K562 (cell line): ENCODE measurements at regions not wholly inside any gene's neighbourhood (a gene's known extent, or its start where the extent isn't known, plus 50 kb on each side); places are given as distances from the start of the nearest gene placed in this dataset.

Experiments used
- RBM34 ChIP-seq: fragments of 200-400 bp; formaldehyde crosslinking; IDR thresholded peaks from 2 replicates; pipeline ENCODE4 v1.6.1; 2018; ENCODE audit warnings: low read length, borderline replicate concordance; ENCODE audit not compliant: insufficient read depth
- ZKSCAN1 ChIP-seq: fragments of 150-350 bp; IDR thresholded peaks from 2 replicates; pipeline ENCODE4 v1.6.1; 2016; ENCODE audit warnings: low read depth, low read length
- ZNF140 ChIP-seq: fragments of 250-450 bp; sonication (Bioruptor Pico); IDR thresholded peaks from 2 replicates; pipeline ENCODE4 v1.8.0; 2021; ENCODE audit warnings: moderate library complexity, mild to moderate bottlenecking, inconsistent platforms
- TF ChIP-seq, protein P1 (sequence below): fragments of 250-450 bp; sonication (Bioruptor Pico); IDR thresholded peaks from 2 replicates; pipeline ENCODE4 v1.5.0; 2021; ENCODE audit warnings: mild to moderate bottlenecking, borderline replicate concordance
- TF ChIP-seq, protein P2 (sequence below): sonication (generic); formaldehyde crosslinking; IDR thresholded peaks from 2 replicates; pipeline ENCODE4 v1.8.0; 2022; ENCODE audit warnings: mild to moderate bottlenecking, missing genetic modification reagents
- TF ChIP-seq, protein P3 (sequence below): sonication (generic); formaldehyde crosslinking; IDR thresholded peaks from 2 replicates; pipeline ENCODE4 v1.5.0; 2020; ENCODE audit warnings: missing genetic modification reagents

DNA sequence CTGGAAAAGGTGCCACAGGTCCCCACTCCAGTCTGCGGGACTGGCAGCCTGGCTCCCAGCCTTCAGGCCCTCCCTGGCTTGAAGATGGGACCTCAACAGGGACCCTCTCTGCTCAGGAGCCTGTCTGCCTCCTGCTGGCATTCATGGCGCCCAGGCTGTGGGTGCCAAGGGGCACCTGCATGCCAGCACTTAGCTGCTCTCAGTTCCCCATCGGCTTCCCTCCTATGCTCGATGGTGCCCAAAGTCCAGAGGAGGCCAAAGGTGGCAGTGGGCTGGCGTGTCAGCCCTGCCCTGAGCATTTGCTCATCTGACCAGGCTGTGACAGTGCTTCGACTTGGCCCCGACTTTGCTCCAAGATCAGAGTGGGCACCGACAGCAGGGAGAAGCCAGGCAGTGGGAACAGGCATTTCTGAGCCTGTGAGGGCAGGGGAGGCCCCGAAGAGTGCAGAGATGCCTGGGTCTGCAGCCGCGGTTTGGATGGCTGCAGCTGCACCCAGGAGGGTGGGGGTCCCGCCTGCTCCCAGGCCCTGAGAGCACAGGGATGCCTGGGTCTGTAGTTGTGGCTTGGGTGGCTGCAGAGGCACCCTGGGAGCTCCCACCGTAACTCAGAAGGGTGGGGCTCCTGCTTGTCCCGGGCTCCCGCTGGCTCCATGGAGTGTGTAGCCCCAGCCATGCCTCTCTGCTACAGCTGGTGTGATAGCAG, 463.6 kb downstream of the TBC1D22A start (continued):
- TF ChIP-seq ZNF140 (CRISPR knock-in tag) (no peak), RBM34 (no peak), ZKSCAN1 (no peak)
- TF ChIP-seq, protein P1, sequence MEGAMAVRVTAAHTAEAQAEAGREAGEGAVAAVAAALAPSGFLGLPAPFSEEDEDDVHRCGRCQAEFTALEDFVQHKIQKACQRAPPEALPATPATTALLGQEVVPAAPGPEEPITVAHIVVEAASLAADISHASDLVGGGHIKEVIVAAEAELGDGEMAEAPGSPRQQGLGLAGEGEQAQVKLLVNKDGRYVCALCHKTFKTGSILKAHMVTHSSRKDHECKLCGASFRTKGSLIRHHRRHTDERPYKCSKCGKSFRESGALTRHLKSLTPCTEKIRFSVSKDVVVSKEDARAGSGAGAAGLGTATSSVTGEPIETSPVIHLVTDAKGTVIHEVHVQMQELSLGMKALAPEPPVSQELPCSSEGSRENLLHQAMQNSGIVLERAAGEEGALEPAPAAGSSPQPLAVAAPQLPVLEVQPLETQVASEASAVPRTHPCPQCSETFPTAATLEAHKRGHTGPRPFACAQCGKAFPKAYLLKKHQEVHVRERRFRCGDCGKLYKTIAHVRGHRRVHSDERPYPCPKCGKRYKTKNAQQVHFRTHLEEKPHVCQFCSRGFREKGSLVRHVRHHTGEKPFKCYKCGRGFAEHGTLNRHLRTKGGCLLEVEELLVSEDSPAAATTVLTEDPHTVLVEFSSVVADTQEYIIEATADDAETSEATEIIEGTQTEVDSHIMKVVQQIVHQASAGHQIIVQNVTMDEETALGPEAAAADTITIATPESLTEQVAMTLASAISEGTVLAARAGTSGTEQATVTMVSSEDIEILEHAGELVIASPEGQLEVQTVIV = no peak
- TF ChIP-seq, protein P2, sequence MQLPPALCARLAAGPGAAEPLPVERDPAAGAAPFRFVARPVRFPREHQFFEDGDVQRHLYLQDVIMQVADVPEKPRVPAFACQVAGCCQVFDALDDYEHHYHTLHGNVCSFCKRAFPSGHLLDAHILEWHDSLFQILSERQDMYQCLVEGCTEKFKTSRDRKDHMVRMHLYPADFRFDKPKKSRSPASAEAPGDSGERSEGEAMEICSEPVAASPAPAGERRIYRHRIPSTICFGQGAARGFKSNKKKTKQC = no peak
- TF ChIP-seq, protein P3, sequence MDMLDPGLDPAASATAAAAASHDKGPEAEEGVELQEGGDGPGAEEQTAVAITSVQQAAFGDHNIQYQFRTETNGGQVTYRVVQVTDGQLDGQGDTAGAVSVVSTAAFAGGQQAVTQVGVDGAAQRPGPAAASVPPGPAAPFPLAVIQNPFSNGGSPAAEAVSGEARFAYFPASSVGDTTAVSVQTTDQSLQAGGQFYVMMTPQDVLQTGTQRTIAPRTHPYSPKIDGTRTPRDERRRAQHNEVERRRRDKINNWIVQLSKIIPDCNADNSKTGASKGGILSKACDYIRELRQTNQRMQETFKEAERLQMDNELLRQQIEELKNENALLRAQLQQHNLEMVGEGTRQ (CRISPR knock-in tag) = no peak
